BLaER1 (cell line): ENCODE measurements at regions not wholly inside any gene's neighbourhood (a gene's known extent, or its start where the extent isn't known, plus 50 kb on each side); places are given as distances from the start of the nearest gene placed in this dataset.
A peak's percentile ranks its signal among the peaks of the same experiment; 100 is the strongest.

Experiments
- H3K27ac ChIP-seq: shearing (Covaris generic); formaldehyde crosslinking; 2 replicates; pipeline ENCODE4 v1.8.1; 2022
- H3K27me3 ChIP-seq: shearing (Covaris generic); formaldehyde crosslinking; 2 replicates; pipeline ENCODE4 v1.8.1; 2022
- H3K36me3 ChIP-seq: shearing (Covaris generic); formaldehyde crosslinking; 2 replicates; pipeline ENCODE4 v1.8.1; 2022
- H3K4me1 ChIP-seq: shearing (Covaris generic); formaldehyde crosslinking; 2 replicates; pipeline ENCODE4 v1.8.1; 2022
- H3K4me2 ChIP-seq: shearing (Covaris generic); formaldehyde crosslinking; 2 replicates; pipeline ENCODE4 v1.8.1; 2022
- H3K4me3 ChIP-seq: shearing (Covaris generic); formaldehyde crosslinking; 2 replicates; pipeline ENCODE4 v1.8.1; 2022
- H3K9ac ChIP-seq: shearing (Covaris generic); formaldehyde crosslinking; 2 replicates; pipeline ENCODE4 v1.8.1; 2022
- H3K9me3 ChIP-seq: shearing (Covaris generic); formaldehyde crosslinking; 2 replicates; pipeline ENCODE4 v1.8.1; 2022
- H4K20me1 ChIP-seq: shearing (Covaris generic); formaldehyde crosslinking; 2 replicates; pipeline ENCODE4 v1.8.1; 2022
- Cebpa-rat ChIP-seq: shearing (Covaris generic); IDR thresholded peaks from 2 replicates; pipeline ENCODE4 v1.8.1; 2022

- peak overlapping the region; percentile 87 for H3K4me2 ChIP-seq
- H3K27ac ChIP-seq = peak overlapping the region; percentile 94
- H3K36me3 ChIP-seq = no peaks in the 10 kb centered on the region
- no peak for TF ChIP-seq Cebpa-rat
- peaks cover 98% of the 10 kb centered on the region for H3K4me1 ChIP-seq
- H3K4me3 ChIP-seq = peak overlapping the region; percentile 66; the same call in 1 of the 2 replicates
- peak overlapping the region; percentile 70 for H3K9ac ChIP-seq
- no peaks in the 10 kb centered on the region for H3K27me3 ChIP-seq
- H3K9me3 ChIP-seq = no peaks in the 10 kb centered on the region
- no peaks in the 10 kb centered on the region for H4K20me1 ChIP-seq
Observed at GRCh38 chr1:91575909-91576519, 75.4 kb downstream of the CDC7 start.

GRCh38 chr1:91578320-91579109, 77.9 kb downstream of the CDC7 start:
- no peaks in the 10 kb centered on the region for H4K20me1 ChIP-seq
- H3K4me1 ChIP-seq = peaks cover 98% of the 10 kb centered on the region
- H3K9me3 ChIP-seq = 0 out of 2 replicates have a peak, but pooled peaks cover 8% of the 10 kb centered on the region
- H3K4me2 ChIP-seq = peak overlapping the region; percentile 87
- TF ChIP-seq Cebpa-rat = no peak
- no peaks in the 10 kb centered on the region for H3K27me3 ChIP-seq
- H3K4me3 ChIP-seq = no peak overlapping the region
- no peak overlapping the region for H3K9ac ChIP-seq
- no peaks in the 10 kb centered on the region for H3K36me3 ChIP-seq
- peak overlapping the region; percentile 94 for H3K27ac ChIP-seq

GRCh38 chr1:91579658-91580228, 79.1 kb downstream of the CDC7 start:
- Histone ChIP-seq H3K9me3 (0 out of 2 replicates have a peak, but pooled peaks cover 8% of the 10 kb centered on the region), H4K20me1 (no peaks in the 10 kb centered on the region), H3K9ac (no peak overlapping the region), H3K4me3 (no peak overlapping the region), H3K27ac (no peak overlapping the region; the same call in 1 of the 2 replicates), H3K4me2 (peak overlapping the region; percentile 87), H3K4me1 (peaks cover 98% of the 10 kb centered on the region), H3K36me3 (no peaks in the 10 kb centered on the region), H3K27me3 (no peaks in the 10 kb centered on the region)
- TF ChIP-seq Cebpa-rat = no peak

- peaks cover 92% of the 10 kb centered on the region for H3K4me1 ChIP-seq
- no peak overlapping the region for H3K4me2 ChIP-seq
- H3K27me3 ChIP-seq = no peaks in the 10 kb centered on the region
- no peak overlapping the region for H3K9ac ChIP-seq
- H3K27ac ChIP-seq = no peak overlapping the region
- 0 out of 2 replicates have a peak, but pooled peaks cover 8% of the 10 kb centered on the region for H3K9me3 ChIP-seq
- H3K36me3 ChIP-seq = no peaks in the 10 kb centered on the region
- no peak for TF ChIP-seq Cebpa-rat
- H3K4me3 ChIP-seq = no peak overlapping the region
- H4K20me1 ChIP-seq = no peaks in the 10 kb centered on the region
Observed at GRCh38 chr1:91582431-91582921, 81.8 kb downstream of the CDC7 start.

- Histone ChIP-seq H3K4me3 (no peak overlapping the region), H3K27ac (no peak overlapping the region; the same call in 1 of the 2 replicates), H3K27me3 (no peaks in the 10 kb centered on the region), H3K4me1 (peaks cover 83% of the 10 kb centered on the region), H3K4me2 (peak overlapping the region; percentile 79), H4K20me1 (no peaks in the 10 kb centered on the region), H3K9ac (no peak overlapping the region), H3K9me3 (0 out of 2 replicates have a peak, but pooled peaks cover 8% of the 10 kb centered on the region), H3K36me3 (no peaks in the 10 kb centered on the region)
- TF ChIP-seq Cebpa-rat = no peak
Observed at GRCh38 chr1:91583326-91583755, 82.7 kb downstream of the CDC7 start.

- TF ChIP-seq Cebpa-rat = no peak
- peaks cover 74% of the 10 kb centered on the region for H3K4me1 ChIP-seq
- H3K9me3 ChIP-seq = 0 out of 2 replicates have a peak, but pooled peaks cover 8% of the 10 kb centered on the region
- no peaks in the 10 kb centered on the region for H3K36me3 ChIP-seq
- H4K20me1 ChIP-seq = no peaks in the 10 kb centered on the region
- no peak overlapping the region for H3K9ac ChIP-seq
- H3K27ac ChIP-seq = peak overlapping the region; percentile 78; the same call in 1 of the 2 replicates
- no peaks in the 10 kb centered on the region for H3K27me3 ChIP-seq
- H3K4me3 ChIP-seq = no peak overlapping the region
- peak overlapping the region; percentile 79 for H3K4me2 ChIP-seq
Observed at GRCh38 chr1:91584309-91584708, 83.7 kb downstream of the CDC7 start.

- H3K27me3 ChIP-seq = no peaks in the 10 kb centered on the region
- H3K4me1 ChIP-seq = peaks cover 68% of the 10 kb centered on the region
- no peak overlapping the region for H3K4me3 ChIP-seq
- 0 out of 2 replicates have a peak, but pooled peaks cover 8% of the 10 kb centered on the region for H3K9me3 ChIP-seq
- H4K20me1 ChIP-seq = no peaks in the 10 kb centered on the region
- TF ChIP-seq Cebpa-rat = no peak
- H3K9ac ChIP-seq = no peak overlapping the region; the same call in 1 of the 2 replicates
- H3K4me2 ChIP-seq = peak overlapping the region; percentile 79
- H3K27ac ChIP-seq = peak overlapping the region; percentile 78
- no peaks in the 10 kb centered on the region for H3K36me3 ChIP-seq
Observed at GRCh38 chr1:91584878-91585277, 84.2 kb downstream of the CDC7 start.

GRCh38 chr1:91585502-91585901, 84.9 kb downstream of the CDC7 start:
- H3K9me3 ChIP-seq = 0 out of 2 replicates have a peak, but pooled peaks cover 8% of the 10 kb centered on the region
- no peak for TF ChIP-seq Cebpa-rat
- no peaks in the 10 kb centered on the region for H4K20me1 ChIP-seq
- no peaks in the 10 kb centered on the region for H3K36me3 ChIP-seq
- H3K27ac ChIP-seq = peak overlapping the region; percentile 78
- H3K9ac ChIP-seq = peak overlapping the region; percentile 66; the same call in 1 of the 2 replicates
- no peak overlapping the region for H3K4me3 ChIP-seq
- peak overlapping the region; percentile 79 for H3K4me2 ChIP-seq
- H3K4me1 ChIP-seq = peaks cover 62% of the 10 kb centered on the region
- no peaks in the 10 kb centered on the region for H3K27me3 ChIP-seq

GRCh38 chr1:91585982-91586381, 85.3 kb downstream of the CDC7 start:
- H3K27ac ChIP-seq = peak overlapping the region; percentile 78
- H3K27me3 ChIP-seq = no peaks in the 10 kb centered on the region
- H3K4me1 ChIP-seq = peaks cover 58% of the 10 kb centered on the region
- no peaks in the 10 kb centered on the region for H4K20me1 ChIP-seq
- no peaks in the 10 kb centered on the region for H3K36me3 ChIP-seq
- no peak overlapping the region for H3K4me3 ChIP-seq
- TF ChIP-seq Cebpa-rat = no peak
- peak overlapping the region; percentile 66; the same call in 1 of the 2 replicates for H3K9ac ChIP-seq
- 0 out of 2 replicates have a peak, but pooled peaks cover 8% of the 10 kb centered on the region for H3K9me3 ChIP-seq
- peak overlapping the region; percentile 79 for H3K4me2 ChIP-seq
